Lung (tissue), 11 donors: ENCODE measurements at regions not wholly inside any gene's neighbourhood (a gene's known extent, or its start where the extent isn't known, plus 50 kb on each side); places are given as distances from the start of the nearest gene placed in this dataset.

Experiments used
- ATAC-seq: fragments of 200-7000 bp; cut with Tn5 transposase; one replicate; pipeline ENCODE4 v1.9.1; 2020; ENCODE audit warnings: moderate number of reproducible peaks; ENCODE audit not compliant: insufficient read depth, low FRiP score
- DNase-seq, 3 donors: peaks; one replicate each; pipeline ENCODE4 v3.0.0-alpha.2; 2013 to 2017
- H3K27ac ChIP-seq, 2 donors: one replicate each; pipeline ENCODE4 v1.5.1; 2013; ENCODE audit warnings: mild to moderate bottlenecking in 2 of 2, moderate library complexity in 2 of 2, control low read depth in 1 of 2, inconsistent platforms in 1 of 2, low read depth in 1 of 2, low read length in 1 of 2
- H3K27me3 ChIP-seq, 3 donors: one replicate each; pipeline ENCODE4 v1.5.1; 2013; ENCODE audit warnings: low read length in 2 of 3; ENCODE audit not compliant: control insufficient read depth in 3 of 3, insufficient read depth in 3 of 3
- H3K36me3 ChIP-seq, 4 donors: one replicate each; pipeline ENCODE4 v1.5.1; 2013; ENCODE audit warnings: low read length in 4 of 4, mild to moderate bottlenecking in 1 of 4, moderate library complexity in 1 of 4; ENCODE audit not compliant: control insufficient read depth in 4 of 4, insufficient read depth in 4 of 4
- H3K4me1 ChIP-seq, 5 donors: one replicate each; pipeline ENCODE4 v1.5.1; 2013; ENCODE audit warnings: low read length in 5 of 5, mild to moderate bottlenecking in 2 of 5, moderate library complexity in 1 of 5; ENCODE audit not compliant: control insufficient read depth in 5 of 5, insufficient read depth in 5 of 5
- H3K4me3 ChIP-seq: one replicate; pipeline ENCODE4 v1.5.1; 2013; ENCODE audit warnings: mild to moderate bottlenecking, control low read depth, moderate library complexity
- H3K9ac ChIP-seq, 2 donors: one replicate each; pipeline ENCODE4 v1.5.1; 2013; ENCODE audit warnings: low read length in 2 of 2, control low read depth in 1 of 2; ENCODE audit not compliant: insufficient read depth in 1 of 2
- H3K9me3 ChIP-seq, 4 donors: one replicate each; pipeline ENCODE4 v1.5.1; 2013; ENCODE audit warnings: low read length in 3 of 4, mild to moderate bottlenecking in 1 of 4, moderate library complexity in 1 of 4; ENCODE audit not compliant: control insufficient read depth in 4 of 4, insufficient read depth in 3 of 4
- CTCF ChIP-seq: IDR thresholded peaks from 2 replicates; pipeline ENCODE4 v1.5.1; 2012; ENCODE audit warnings: mild to moderate bottlenecking; ENCODE audit errors: control extremely low read depth, extremely low read depth
- WGBS, 2 donors: extraction: QIAGEN DNeasy Blood & Tissue Kit; methylation state at CpG; one replicate each; pipeline ENCODE4 v1.1.7; 2013; 5-methylcytosine and 5-hydroxymethylcytosine counted together
- donor health status: control.
- donor health status: control.
- donor health status: Bipolar disorder and iron deficiency.
- donor health status: healthy.
- donor health status: DM: yes; HTN: yes; CAD: no.

DNA sequence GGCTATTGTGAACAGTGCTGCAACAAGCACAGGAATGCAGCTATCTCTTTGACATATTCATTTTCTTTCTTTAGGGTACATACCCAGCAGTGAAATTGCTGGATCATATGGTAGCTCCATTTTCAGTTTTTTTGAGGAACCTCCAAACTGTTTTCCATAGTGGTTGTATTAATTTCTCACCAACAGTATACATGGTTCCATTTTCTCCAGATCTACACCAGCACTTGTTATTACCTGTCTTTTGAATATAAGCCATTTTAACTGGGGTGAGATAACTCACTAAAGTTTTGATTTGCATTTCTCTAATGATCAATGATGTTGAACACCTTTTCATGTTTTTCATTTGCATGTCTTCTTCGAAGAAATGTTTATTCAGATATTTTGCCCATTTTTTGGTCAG, 241.1 kb upstream of the AGTR2 start:
- Histone ChIP-seq H3K27ac (no peak overlapping the region), H3K4me3 (no peak overlapping the region), H3K36me3 (no peaks in the 10 kb centered on the region), H3K4me1 (no peaks in the 10 kb centered on the region), H3K9me3 (peaks cover 0 to 2% (median 0%) of the 10 kb centered on the region in 4 donors), H3K27me3 (peaks cover 0 to 9% (median 7%) of the 10 kb centered on the region in 3 donors), H3K9ac (no peak overlapping the region)
- WGBS, 2 donors, result 73 to 96% methylated on average over 1 of the region's 1 CpG
- TF ChIP-seq CTCF, result no peak
- ATAC-seq, result no peak
- no peak for DNase-seq

- no peak for TF ChIP-seq CTCF
- Histone ChIP-seq H3K36me3 (no peaks in the 10 kb centered on the region), H3K9ac (no peak overlapping the region), H3K27me3 (peaks cover 0 to 36% (median 30%) of the 10 kb centered on the region in 3 donors), H3K27ac (no peak overlapping the region), H3K4me3 (no peak overlapping the region), H3K9me3 (no peaks in the 10 kb centered on the region), H3K4me1 (peaks cover 0 to 2% (median 0%) of the 10 kb centered on the region in 5 donors)
- DNase-seq (no peak), ATAC-seq (no peak)
- WGBS, 2 donors, result 71 to 80% methylated on average over 5 of the region's 5 CpGs
Measured at GRCh38 chrX:115936008-115936407, 234.5 kb upstream of the AGTR2 start.

- Histone ChIP-seq H3K9ac (no peak overlapping the region), H3K27ac (no peak overlapping the region), H3K9me3 (peaks cover 0 to 2% (median 0%) of the 10 kb centered on the region in 4 donors), H3K27me3 (peaks cover 0 to 47% (median 30%) of the 10 kb centered on the region in 3 donors), H3K4me1 (peaks cover 0 to 2% (median 0%) of the 10 kb centered on the region in 5 donors), H3K36me3 (no peaks in the 10 kb centered on the region), H3K4me3 (no peak overlapping the region)
- no peak for TF ChIP-seq CTCF
- WGBS, 2 donors, result 35 to 39% methylated on average over 2 of the region's 2 CpGs
- ATAC-seq (no peak), DNase-seq (no peak)
Measured at GRCh38 chrX:115939070-115939469, 231.5 kb upstream of the AGTR2 start.

DNA sequence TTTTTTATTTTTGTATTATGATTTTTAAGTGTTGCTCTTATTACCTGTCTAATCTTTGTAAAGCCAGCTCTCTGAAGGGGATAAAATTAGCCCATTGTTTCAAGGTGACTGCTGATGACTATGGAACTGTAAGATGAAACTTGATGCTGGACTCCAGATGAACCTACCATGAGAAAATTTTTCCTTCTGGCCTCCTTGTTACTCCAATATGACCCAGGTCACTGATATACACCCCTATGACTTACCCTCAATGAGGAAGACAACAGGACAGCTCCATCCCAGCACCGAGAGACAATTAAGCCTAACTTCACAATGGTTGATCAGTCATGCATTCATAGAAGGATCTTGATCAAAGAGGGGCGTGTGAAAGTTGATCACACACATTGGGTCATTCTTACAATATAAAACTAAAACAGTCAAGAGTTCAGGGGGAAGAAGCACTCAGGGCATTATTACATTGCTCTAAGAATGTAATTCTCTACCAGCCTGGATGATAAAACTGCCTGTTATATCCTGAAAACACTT, 230.8 kb upstream of the AGTR2 start:
- no peak for ATAC-seq
- Histone ChIP-seq H3K27ac (no peak overlapping the region), H3K27me3 (peaks cover 0 to 45% (median 29%) of the 10 kb centered on the region in 3 donors), H3K9ac (no peak overlapping the region), H3K4me1 (peaks cover 0 to 2% (median 0%) of the 10 kb centered on the region in 5 donors), H3K9me3 (peaks cover 0 to 3% (median 0%) of the 10 kb centered on the region in 4 donors), H3K4me3 (no peak overlapping the region), H3K36me3 (no peaks in the 10 kb centered on the region)
- WGBS, 2 donors, result 88% methylated on average over 2 of the region's 2 CpGs
- TF ChIP-seq CTCF, result no peak
- no peak for DNase-seq
